RCC 7860 (cell line): ENCODE measurements at regions not wholly inside any gene's neighbourhood (a gene's known extent, or its start where the extent isn't known, plus 50 kb on each side); places are given as distances from the start of the nearest gene placed in this dataset.

ENCODE experiments used
- DNase-seq: peaks from one replicate; pipeline ENCODE4 v3.0.0-alpha.2; 2015; ENCODE audit warnings: low spot score
- FAIRE-seq: peaks from 2 replicates; lab custom pipeline; 2012; peaks lifted over from hg19 to GRCh38; lab: Jason Lieb, UNC

GRCh38 chr4:23741681-23742191 is 148.1 kb downstream of the PPARGC1A start:
- FAIRE-seq: no peak
- no peak for DNase-seq

DNA sequence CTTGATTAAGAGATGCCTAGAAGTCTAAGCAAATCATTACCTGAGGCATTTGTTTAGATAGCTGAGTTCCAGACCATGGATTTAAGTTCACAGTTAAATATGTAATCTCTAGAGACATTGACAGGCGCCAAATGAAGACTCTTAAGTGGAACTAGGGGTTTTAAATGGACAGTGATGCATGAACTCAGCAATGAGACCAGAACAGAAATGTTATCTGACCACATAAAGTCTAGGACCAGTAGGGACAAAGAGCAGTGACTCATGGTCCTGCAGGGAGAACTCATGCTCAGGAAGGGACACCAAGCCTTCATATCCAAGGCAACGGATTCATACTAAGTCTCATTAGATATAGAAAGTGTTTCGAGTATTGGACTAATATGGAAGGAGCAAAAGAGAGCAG is 152.3 kb downstream of the PPARGC1A start:
- DNase-seq (peak; percentile 99), FAIRE-seq (peak; percentile 99)

DNA sequence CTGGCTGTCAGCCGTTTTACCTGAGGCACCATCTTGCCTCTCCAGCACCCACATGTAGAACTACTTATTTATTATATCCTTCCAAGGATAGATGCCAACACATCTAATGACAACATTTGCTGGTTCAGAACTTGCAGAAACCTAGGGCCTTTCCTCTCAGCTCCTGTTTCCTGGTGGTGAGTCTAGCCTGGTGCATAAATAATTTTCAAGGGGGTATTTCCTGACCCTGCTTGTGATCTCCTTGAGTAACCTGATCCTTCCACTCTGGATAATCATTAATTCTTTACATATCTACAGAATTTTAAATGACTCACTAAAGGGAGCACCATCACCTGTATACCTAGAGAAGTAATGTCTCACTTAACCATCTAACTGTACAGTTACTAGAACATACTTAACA is 153.4 kb downstream of the PPARGC1A start:
- peak; percentile 87 for DNase-seq
- FAIRE-seq: no peak

DNA sequence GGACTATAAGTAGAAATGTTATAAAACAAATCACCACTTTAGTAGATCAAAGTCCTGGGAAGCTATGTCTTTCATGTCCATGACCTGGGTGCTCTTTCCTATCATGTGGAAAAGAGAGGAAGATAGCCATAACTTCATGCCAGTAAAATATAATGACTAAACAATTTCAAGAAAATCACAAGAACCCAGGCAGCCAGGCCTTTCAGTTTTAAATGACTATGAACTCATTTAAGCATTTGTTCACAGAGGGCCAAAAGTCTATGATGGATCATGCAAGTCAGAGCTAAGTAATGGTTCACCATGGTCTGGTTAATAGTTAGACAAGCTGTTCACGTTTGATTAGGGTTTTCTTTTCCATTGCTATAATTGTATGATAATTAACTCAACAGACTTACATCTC is 155.8 kb downstream of the PPARGC1A start:
- DNase-seq (peak; percentile 68), FAIRE-seq (peak; percentile 98)

- FAIRE-seq (no peak), DNase-seq (peak; percentile 15)
These were observed 156.4 kb downstream of the PPARGC1A start for GRCh38 chr4:23733476-23733875.

- FAIRE-seq: no peak
- no peak for DNase-seq
These were observed 158.8 kb downstream of the PPARGC1A start for GRCh38 chr4:23730998-23731397.

DNA sequence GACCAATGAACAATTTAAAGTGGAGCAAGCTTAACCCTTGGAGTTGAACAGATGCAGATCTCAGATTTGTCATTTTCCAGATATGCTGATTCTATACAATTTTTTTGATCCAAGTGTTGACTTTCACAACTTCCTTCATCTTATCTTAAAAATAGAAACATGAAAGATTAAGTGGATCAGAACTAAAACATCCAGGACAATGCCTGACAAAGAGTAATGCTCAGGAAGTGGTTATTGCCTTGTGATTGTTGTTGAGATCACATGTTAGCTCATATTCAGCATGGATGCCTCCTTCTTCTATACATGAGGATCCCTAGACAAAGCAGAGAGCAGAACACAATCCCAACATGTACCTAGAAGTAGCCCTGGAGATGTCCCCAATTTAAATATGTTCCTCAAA is 160.9 kb downstream of the PPARGC1A start:
- no peak for FAIRE-seq
- peak; percentile 50 for DNase-seq

DNA sequence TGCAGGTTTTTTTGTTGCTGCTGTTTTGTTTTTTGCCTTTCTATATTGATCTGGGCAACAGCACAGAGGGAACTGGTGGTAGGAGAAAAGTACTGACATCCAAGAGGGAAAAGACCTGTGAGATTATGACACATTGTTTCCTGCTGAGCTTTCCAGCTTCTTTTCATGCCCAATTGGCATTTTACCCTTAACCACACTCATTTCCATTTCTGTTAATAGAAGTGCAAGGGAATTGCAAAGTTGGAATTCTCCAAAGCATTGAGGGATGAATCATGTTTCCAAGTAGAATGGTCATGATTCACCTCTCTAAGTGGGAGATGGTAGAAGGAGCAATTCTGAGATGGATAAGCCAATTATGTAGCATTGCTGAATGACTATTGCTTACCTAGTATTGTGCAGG is 161.5 kb downstream of the PPARGC1A start:
- DNase-seq (peak; percentile 98), FAIRE-seq (peak; percentile 100)

GRCh38 chr4:23720556-23720955 is 169.3 kb downstream of the PPARGC1A start:
- DNase-seq (no peak), FAIRE-seq (no peak)

DNA sequence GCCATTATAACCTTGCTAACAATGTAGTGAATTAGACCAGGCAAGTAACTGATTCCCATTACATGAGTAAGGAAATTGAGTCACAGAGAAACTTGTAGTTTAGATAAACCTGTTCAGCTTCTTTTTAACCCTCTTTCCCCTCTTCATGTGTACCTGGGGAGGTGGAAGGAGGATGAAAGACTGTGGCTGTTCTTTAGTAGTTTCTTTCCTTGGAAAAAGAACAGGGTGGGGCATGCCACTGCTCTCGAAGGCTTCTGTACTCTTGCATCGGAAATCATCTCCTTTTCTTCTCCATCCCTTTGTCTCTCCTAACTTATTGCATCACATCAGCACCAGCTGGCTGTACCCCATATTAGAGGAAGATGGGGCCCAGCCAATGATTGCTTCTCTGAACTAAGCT is 171.4 kb downstream of the PPARGC1A start:
- no peak for FAIRE-seq

DNA sequence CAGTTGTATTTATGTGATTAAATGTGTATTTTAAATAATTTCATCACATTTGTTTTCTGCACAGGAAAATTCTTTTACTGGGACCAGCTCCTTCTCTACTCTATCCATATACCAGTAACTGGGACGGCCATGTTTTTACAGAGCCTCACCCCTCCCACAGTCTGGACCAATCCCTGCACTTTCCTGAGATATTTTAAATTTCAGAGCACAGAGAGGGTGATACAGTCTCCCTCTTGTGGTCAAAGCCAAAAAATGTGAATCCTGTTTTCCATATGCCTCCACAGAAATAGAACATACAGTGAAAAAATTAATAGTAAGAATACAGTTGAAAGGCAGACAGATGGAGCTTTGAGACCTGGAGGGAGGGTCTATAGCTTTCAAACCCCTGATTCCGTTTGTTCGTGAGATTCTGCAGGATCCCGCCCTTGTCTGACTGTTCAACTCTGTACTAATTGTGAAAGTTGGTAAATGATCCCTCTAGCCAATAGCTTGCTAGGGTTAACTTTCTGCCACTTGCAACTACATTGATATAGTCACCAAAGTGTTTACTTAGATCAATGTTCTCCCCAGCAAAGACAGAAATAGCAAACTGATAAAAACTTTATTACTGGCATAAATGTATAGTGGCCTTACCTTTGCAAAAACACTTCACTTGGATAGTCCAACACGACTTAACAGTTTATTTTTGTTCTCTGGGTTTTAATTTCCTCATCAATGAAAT is 172.2 kb downstream of the PPARGC1A start:
- FAIRE-seq (no peak), DNase-seq (peak; percentile 17)

More for the DNA sequence above, 171.4 kb downstream of the PPARGC1A start:
- no peak for DNase-seq

DNA sequence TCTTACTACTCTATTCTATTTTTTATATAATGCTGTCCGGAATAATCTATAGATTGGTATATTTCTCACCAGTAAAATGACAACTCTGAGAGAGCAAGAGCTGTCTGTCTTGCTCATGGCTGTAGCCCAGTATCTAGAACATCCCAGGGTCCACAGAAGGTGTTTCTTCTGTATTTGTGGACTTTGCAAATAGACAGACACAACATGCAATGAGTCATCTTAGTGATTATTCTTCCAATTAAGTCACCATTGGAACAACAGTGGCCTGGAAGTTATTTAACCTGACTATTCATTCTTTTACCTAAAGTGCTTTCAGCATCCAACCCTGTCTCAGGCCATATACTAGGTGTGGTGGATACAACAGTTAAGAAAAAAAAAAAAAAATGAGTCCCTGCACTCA is 179.5 kb downstream of the PPARGC1A start:
- FAIRE-seq: no peak
- DNase-seq: no peak

GRCh38 chr4:23707652-23708026 is 182.2 kb downstream of the PPARGC1A start:
- FAIRE-seq: no peak
- no peak for DNase-seq

DNA sequence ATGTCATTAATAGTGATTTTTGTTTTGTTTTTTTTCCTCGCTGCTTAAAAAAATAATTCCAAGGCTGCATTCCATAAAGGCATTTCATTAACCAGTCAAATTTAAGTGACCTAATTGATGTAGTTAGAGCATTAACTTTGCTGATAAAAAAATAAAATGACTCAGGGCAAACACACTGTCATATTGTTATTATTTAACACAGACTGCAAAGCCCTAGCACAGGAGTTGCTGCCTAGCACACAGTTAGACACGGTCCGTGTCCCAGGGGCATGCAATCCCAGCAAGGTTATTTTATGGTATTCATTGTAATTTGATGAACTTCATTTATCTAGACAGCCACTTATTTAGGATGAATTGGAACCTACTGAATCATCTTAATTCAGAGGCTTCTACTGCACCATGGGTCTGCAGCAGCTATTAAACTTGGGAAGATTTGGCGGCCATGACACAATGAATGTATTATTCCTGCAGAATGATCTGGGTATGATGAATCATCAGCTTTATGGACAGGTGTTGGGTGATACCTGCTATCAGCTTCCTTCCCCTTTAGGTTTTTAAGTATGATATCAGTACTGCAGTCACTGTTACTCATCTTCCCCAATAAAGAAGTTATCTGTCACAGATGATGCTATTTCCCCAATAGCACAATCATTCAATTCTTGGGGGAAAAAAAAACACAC is 182.7 kb downstream of the PPARGC1A start:
- FAIRE-seq (peak; percentile 8), DNase-seq (no peak)

GRCh38 chr4:23700197-23700596 is 189.7 kb downstream of the PPARGC1A start:
- FAIRE-seq: no peak
- DNase-seq: no peak

GRCh38 chr4:23697722-23698121 is 192.1 kb downstream of the PPARGC1A start:
- FAIRE-seq: no peak
- DNase-seq: no peak

GRCh38 chr4:23697001-23697528 is 192.8 kb downstream of the PPARGC1A start:
- FAIRE-seq: no peak
- no peak for DNase-seq

DNA sequence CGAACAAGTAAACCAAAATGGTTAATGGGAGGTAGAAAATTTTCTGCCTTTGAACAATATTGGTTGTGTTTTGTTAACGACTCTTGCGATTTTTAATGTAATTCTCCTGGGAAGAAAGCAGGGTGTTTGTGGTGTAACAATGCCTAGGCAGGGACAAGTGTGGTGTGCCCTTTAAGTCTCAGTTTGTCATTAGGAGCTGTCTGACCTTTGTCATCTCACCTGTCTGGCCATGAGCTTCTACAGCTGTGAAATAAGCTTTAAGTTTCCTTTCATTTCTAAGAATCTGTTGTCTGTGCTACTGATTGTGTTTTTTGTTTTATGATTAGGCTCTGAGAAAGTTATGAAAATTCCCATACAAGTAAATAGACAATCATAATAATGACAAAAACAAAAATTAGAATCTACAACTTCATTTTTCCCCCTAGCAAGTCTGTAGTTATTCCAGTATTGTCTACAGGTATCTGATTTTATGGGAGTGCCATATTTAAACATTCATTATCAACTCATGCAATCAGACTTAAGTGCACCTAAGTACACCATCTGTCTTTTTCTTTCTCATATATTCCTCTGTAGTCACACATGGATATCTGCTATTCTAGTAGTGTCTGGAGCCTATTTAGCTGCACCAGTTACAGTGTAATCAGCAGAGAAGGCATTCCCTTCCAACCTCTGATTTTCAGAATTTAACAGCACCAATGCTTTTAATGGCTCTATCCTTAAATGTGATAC is 203.5 kb downstream of the PPARGC1A start:
- FAIRE-seq (no peak), DNase-seq (no peak)

- DNase-seq: no peak
- no peak for FAIRE-seq
These were observed 204.4 kb downstream of the PPARGC1A start for GRCh38 chr4:23685471-23685870.

DNA sequence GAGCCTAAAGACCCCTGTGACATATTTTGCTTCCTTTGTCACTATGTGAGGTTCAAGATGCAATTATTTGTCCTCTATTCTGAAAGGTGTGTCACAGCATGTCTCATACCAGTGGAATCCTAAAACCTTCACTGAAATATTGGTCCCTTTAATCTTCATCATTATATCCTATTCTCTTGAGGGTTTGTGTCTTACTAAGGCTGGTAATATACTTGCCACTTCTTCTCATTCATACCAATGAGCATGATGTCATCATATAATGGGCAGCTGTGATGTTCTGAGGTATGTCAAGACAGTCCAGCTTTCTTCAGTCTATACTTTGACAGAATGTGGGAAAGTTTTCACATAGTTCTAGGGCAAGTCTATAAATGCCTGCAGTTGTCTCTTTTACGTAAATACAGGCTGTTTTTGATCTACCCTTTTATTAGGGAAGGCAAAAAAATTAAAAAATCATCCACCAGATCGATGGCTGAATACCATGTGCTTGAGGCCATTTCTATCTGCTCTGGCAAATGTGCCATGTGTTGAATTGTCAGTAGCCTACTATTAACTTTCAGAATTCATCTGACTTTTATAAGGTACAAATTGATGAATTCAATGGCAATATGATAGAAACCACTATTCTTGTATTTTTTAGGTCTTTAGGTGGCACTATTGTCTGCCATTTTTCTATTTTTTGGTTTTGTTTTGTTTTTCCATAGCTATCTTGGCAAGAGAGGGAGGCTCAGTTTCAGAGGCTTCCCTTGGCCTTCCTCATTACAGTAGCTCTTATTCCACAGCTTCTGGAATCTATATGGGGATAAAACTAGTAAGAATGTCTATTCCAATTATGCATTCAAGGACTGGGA is 209.0 kb downstream of the PPARGC1A start:
- FAIRE-seq: no peak
- peak; percentile 54 for DNase-seq
